Activated T-helper 17 cell treated with anti-CD3 and anti-CD28 coated beads, Interleukin-2, amount 50 U/mL, for 72 hours (primary cell): ENCODE measurements at regions not wholly inside any gene's neighbourhood (a gene's known extent, or its start where the extent isn't known, plus 50 kb on each side); places are given as distances from the start of the nearest gene placed in this dataset.
"Not testable (repeated sequence)": the region's sequence is repeated elsewhere in the genome, so short reads cannot be mapped to it uniquely, and the experiment has no call there.

Experiments used
- ATAC-seq: fragments of 150-1000 bp; cut with Tn5 transposase; replicated peaks from 2 replicates; pipeline ENCODE4 v1.10.0; 2021; ENCODE audit warnings: mild to moderate bottlenecking, moderate library complexity
- H3K27ac Mint-ChIP-seq: one replicate; pipeline ENCODE4 v1.8.0; 2022; ENCODE audit warnings: mixed read lengths
- H3K27me3 Mint-ChIP-seq: one replicate; pipeline ENCODE4 v1.8.0; 2022; ENCODE audit warnings: mixed read lengths
- H3K36me3 Mint-ChIP-seq: one replicate; pipeline ENCODE4 v1.8.0; 2022; ENCODE audit warnings: low read depth, mild to moderate bottlenecking, mixed read lengths
- H3K4me1 Mint-ChIP-seq: one replicate; pipeline ENCODE4 v1.8.0; 2022; ENCODE audit warnings: mixed read lengths
- H3K4me3 Mint-ChIP-seq: one replicate; pipeline ENCODE4 v1.8.0; 2022; ENCODE audit warnings: mild to moderate bottlenecking, mixed read lengths
- H3K9me3 Mint-ChIP-seq: one replicate; pipeline ENCODE4 v1.8.0; 2022; ENCODE audit warnings: mixed read lengths

DNA sequence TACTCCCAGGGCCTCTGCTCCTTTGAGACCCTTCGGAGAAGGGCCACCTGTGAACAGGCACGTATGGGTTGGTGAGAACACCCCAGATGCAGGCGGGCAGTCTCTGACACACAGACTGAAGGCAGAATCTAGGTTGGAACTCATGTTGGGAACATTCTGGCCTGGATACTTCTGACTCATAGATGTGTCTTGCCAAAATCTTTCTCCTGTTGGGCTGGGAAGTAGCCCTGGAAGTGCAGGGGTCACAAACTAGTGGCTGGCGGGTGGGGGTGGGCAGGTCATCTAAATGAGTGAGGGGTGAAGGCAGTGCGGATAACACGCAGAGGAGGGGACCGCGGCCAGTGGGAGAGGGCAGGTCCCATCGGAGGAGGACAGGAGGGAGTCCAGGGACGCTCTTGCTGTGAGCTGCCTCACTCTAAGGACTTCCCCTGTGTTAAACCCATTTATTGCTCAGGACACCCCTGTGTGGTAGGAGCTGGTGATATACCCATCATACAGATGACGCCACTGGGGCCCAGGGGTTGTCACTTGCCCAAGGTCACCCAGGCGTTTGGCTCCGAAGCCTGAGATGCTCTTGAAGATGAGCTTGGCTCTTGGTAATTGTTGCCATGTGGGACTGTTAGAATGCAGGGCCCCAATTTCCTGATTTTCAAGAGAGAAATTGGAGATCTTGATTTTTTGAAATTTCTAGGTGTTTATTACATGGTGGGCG is 181.0 kb downstream of the PTPRU start:
- no peak overlapping the region for H3K27ac Mint-ChIP-seq
- no peak for ATAC-seq
- H3K4me3 Mint-ChIP-seq, result no peak overlapping the region
- no peaks in the 10 kb centered on the region for H3K9me3 Mint-ChIP-seq
- H3K36me3 Mint-ChIP-seq, result no peaks in the 10 kb centered on the region
- H3K4me1 Mint-ChIP-seq, result no peaks in the 10 kb centered on the region
- H3K27me3 Mint-ChIP-seq, result peaks cover 36% of the 10 kb centered on the region

DNA sequence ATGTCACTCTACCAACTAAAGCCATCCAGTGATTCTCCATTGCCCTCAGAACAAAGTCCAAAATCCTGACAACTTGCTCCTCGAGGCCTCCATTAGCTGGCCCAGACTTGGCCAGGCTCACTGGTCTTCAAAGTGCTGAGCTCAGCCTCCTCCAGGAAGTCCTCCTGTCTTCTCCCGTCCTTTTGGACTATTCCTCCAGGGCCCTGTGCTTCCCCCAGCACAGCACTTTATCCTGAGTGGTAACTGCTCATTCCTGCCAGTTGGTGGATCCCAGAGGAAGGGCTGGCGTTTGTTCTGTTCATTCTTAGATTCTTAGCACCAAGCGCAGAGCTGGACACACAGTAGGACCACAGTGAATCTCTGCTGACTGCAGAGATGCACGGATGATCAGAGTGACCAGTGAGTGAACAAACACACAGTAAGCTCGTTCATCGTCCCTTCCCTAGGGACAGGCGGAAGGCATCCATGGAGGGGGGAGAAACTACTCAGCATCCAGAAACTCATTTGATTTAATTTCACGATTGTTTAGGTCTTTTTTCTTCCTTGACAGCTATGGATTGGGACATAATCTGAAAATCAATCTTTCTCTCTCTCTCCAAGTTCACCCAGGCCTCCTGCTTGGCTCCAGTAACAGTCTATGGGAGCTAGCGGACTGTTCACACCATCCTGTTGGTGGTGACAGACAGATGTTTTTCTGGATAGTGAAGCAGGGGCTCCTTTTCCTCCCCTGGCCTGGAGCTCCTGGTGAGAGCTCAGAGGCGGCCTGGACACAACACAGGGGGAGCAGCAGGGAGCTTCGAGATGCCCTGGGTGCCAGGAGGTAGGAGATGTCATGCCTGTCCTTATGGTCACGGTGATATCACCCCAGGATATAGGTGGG is 180.2 kb downstream of the PTPRU start:
- Mint-ChIP-seq H3K9me3 (no peaks in the 10 kb centered on the region), H3K36me3 (no peaks in the 10 kb centered on the region), H3K4me1 (no peaks in the 10 kb centered on the region), H3K27ac (no peak overlapping the region), H3K4me3 (no peak overlapping the region), H3K27me3 (peaks cover 31% of the 10 kb centered on the region)
- ATAC-seq, result no peak

DNA sequence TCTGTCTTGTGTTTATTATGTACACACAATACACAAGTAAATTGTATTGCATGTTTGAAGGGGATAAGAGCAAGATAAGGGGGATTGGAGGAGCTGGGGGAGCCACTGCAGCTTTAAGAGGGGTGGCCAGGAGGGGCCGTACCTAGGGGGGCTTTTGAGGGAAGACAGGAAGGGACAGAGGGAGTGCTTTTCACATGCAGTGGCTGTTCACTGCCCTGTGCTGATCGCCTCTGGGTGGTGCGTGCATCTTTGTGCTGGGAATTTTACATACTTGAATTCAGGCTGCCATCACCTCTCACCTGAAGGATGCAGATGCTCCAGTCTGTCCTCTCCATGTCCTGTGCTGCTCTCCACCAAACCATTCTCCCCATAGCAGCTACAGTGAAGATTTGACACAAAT is 179.5 kb downstream of the PTPRU start:
- no peaks in the 10 kb centered on the region for H3K9me3 Mint-ChIP-seq
- H3K27ac Mint-ChIP-seq, result no peak overlapping the region
- no peak for ATAC-seq
- H3K4me1 Mint-ChIP-seq, result no peaks in the 10 kb centered on the region
- peaks cover 27% of the 10 kb centered on the region for H3K27me3 Mint-ChIP-seq
- no peak overlapping the region for H3K4me3 Mint-ChIP-seq
- H3K36me3 Mint-ChIP-seq, result no peaks in the 10 kb centered on the region

DNA sequence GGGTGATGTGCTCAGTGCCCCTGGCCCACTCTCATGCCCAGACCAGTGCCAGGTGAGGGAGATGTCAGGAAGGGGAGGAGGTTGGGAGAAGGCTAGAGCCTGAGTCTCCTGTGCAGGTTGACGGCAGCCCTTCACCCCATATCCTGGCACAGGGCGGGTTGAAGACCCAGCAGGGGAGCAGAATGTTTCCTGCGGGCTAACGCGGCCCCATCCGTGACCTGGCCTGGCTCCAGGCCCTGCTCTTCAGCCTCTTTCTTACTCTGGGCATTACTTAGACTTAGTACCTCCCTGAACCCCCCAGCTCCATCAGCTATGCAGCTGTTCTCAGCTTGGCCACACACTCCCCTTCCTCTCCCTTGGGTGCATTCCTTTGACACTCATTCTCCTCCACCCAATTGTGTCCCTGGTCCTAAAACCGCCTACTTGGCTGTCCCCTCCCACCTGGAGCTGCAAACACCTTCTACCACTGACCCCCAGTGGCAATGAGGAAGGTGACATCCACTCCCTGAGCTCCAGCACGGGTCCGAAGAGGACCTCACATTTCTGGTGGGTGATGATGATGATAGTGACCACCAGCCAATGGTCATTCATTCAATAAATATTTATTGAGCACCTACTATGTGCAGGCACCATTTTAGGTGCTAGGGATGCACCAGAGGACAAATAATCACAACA is 179.0 kb downstream of the PTPRU start:
- Mint-ChIP-seq H3K27me3 (peaks cover 21% of the 10 kb centered on the region), H3K9me3 (no peaks in the 10 kb centered on the region), H3K27ac (no peak overlapping the region), H3K36me3 (no peaks in the 10 kb centered on the region), H3K4me1 (no peaks in the 10 kb centered on the region), H3K4me3 (no peak overlapping the region)
- ATAC-seq, result no peak

DNA sequence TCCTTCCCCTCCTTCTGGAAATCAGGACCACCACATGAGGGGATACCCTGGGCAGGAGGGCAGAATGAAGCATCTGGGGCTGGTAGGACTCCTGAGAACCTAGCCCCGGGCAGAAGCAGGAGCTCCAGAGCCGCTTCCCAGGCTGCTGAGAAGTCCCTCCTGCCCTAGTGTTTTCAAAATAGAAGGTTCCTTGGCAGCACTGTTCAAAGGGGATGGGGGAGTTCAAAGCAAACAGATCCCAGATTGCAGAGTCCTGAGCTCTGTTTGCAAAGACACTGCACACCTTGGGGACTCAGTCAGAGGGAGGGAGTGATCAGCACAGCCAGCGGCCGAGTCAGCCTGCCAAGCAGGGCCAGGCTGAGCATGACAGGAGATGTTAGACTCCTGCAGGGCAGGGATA is 177.8 kb downstream of the PTPRU start:
- Mint-ChIP-seq H3K27me3 (peaks cover 21% of the 10 kb centered on the region), H3K9me3 (no peaks in the 10 kb centered on the region), H3K4me1 (no peaks in the 10 kb centered on the region), H3K27ac (no peak overlapping the region), H3K36me3 (no peaks in the 10 kb centered on the region), H3K4me3 (no peak overlapping the region)
- no peak for ATAC-seq

DNA sequence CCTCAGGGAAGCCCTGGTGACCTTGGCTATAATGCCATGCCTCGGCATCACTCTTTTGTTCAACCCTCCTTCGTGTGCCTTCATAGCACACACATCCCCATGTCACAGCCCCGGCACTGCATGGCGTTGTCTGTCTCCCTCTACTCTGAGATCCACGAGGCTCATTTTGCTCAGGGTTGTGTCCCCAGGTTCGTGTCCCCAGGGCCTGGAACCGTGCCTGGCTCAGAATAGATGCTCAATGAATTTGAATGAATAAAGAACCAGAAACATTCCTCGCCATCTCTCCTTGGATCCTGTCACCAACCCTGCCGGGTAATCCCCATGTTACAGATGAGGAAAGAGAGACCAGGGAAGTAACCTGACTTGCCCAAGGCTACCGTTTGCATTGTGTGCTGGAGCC is 177.3 kb downstream of the PTPRU start:
- no peak for ATAC-seq
- H3K4me3 Mint-ChIP-seq, result no peak overlapping the region
- H3K27me3 Mint-ChIP-seq, result peaks cover 24% of the 10 kb centered on the region
- no peaks in the 10 kb centered on the region for H3K36me3 Mint-ChIP-seq
- no peaks in the 10 kb centered on the region for H3K9me3 Mint-ChIP-seq
- no peaks in the 10 kb centered on the region for H3K4me1 Mint-ChIP-seq
- H3K27ac Mint-ChIP-seq, result no peak overlapping the region

DNA sequence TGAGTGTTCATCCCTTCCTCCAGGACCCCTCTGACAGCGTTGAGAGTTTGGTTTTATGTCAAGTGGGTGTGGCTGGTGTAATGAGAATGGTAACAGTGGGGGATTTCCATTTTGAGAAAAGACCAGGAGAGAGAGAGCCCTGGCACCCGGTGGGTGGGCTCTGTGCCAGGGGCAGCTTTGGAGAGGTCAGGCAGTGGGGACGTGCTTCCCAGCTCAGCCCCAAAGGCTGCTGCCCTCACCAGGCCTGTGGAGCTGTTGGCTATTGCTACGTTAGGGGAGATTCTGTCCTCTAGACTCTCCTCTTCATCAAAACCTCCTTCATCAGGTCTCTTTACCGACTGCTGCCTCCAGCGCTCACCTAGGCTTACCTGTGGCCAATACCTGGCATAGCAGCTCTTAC is 176.3 kb downstream of the PTPRU start:
- H3K36me3 Mint-ChIP-seq, result no peaks in the 10 kb centered on the region
- no peak overlapping the region for H3K27ac Mint-ChIP-seq
- H3K27me3 Mint-ChIP-seq, result peaks cover 27% of the 10 kb centered on the region
- no peak for ATAC-seq
- no peaks in the 10 kb centered on the region for H3K9me3 Mint-ChIP-seq
- H3K4me3 Mint-ChIP-seq, result no peak overlapping the region
- H3K4me1 Mint-ChIP-seq, result no peaks in the 10 kb centered on the region

DNA sequence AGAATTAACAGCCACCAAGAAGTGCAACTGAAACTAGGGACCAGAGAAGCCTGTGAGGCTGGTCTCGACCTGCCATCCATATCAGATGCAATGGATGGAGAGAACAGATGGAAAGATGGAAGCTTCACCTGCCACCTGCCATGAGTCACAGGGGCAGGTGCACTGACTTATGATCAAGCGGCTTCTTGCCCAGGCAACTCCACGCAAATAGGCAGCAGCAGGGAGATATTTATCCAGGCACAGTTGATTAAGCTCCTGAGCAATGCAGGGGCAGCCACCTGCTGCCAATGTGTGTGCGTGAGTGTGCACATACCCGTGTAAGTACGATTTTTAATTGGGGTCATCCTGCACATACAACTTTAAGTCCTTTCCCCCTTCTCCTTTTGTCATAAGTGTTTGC is 174.2 kb downstream of the PTPRU start:
- no peaks in the 10 kb centered on the region for H3K4me1 Mint-ChIP-seq
- H3K4me3 Mint-ChIP-seq, result no peak overlapping the region
- peaks cover 22% of the 10 kb centered on the region for H3K27me3 Mint-ChIP-seq
- H3K9me3 Mint-ChIP-seq, result no peaks in the 10 kb centered on the region
- no peak overlapping the region for H3K27ac Mint-ChIP-seq
- no peaks in the 10 kb centered on the region for H3K36me3 Mint-ChIP-seq
- ATAC-seq, result no peak

DNA sequence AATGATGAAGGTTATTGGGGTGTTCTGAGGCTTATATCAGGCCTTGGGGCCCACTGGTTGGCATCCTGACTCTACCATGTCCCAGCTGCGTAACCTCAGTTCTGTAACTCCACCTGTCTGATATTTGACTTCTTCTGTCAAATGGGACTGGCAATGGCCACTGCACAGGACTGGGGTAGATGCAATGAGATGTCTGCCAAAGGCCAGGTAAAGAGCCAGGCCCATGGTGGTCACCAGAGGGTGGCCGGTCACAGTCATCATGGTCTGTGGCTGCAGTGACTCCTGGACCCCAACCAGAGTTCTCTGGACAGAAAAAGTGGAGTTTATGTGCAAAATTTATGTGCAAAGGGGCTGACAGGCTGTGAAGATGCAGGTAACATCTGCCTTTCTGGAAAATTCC is 173.3 kb downstream of the PTPRU start:
- ATAC-seq, result no peak
- Mint-ChIP-seq H3K36me3 (no peaks in the 10 kb centered on the region), H3K27ac (no peak overlapping the region), H3K27me3 (peaks cover 26% of the 10 kb centered on the region), H3K4me1 (no peaks in the 10 kb centered on the region), H3K4me3 (no peak overlapping the region), H3K9me3 (no peaks in the 10 kb centered on the region)

DNA sequence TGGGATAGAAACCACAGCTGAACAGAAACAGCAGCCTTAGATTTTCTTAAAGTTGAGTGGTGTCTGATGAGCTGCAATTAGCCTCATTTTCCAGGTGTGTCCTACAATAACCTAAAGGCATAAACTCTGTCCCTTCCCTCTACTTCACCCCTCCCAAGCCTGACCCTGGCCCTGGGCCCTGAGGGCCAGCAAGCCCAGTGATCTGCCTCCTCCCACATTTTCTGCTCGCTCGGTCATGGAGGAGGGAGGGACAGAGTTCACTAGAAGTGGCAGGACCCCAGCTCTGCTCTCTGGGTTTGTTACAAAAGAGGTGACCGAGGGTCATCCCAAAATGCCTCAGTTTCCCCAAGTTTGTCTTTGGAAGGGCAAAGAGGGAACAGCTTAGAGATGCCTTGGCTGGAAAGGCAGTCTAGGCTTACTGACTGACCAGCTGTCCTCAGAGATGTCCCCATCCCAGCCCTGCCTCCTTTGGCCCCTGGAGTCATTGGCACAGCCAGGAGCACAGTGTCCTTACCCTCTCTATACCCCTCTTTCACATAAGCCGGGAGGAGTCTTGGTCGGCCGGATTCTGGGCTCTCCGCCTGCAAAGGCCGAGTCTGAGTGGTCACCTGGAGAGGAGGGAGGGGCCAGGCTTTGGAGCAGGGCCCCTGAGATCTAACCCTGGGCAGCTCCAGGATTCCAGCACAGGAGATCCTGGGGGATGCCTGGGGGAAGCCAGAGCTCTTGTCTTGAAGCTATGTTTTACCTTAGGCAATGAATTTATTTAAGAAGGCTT is 172.7 kb downstream of the PTPRU start:
- Mint-ChIP-seq H3K36me3 (no peaks in the 10 kb centered on the region), H3K9me3 (no peaks in the 10 kb centered on the region), H3K4me1 (no peaks in the 10 kb centered on the region), H3K27me3 (peaks cover 26% of the 10 kb centered on the region), H3K4me3 (no peak overlapping the region), H3K27ac (no peak overlapping the region)
- no peak for ATAC-seq

DNA sequence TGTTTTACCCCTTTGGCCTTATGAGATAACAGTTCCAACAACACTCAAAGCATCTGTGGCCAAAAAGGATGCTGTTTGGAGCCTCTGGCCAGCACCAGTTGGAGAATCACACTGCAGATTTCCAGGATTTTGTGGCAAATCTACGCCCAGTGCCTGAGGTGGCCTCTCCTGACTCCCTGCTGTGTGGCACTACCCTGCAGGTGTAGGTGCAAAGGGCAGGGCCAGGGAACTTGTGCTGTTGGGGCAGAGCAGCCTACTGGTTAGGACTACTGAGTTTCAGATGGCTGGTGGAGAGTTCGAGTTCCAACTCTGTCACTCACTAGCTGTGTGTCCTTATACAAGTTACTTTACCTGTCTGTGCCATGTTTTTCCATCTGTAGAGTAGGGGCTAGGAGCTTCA is 170.5 kb downstream of the PTPRU start:
- Mint-ChIP-seq H3K4me1 (no peaks in the 10 kb centered on the region), H3K36me3 (no peaks in the 10 kb centered on the region), H3K4me3 (no peak overlapping the region), H3K27me3 (peaks cover 28% of the 10 kb centered on the region), H3K27ac (no peak overlapping the region), H3K9me3 (peaks cover 5% of the 10 kb centered on the region)
- ATAC-seq, result no peak

DNA sequence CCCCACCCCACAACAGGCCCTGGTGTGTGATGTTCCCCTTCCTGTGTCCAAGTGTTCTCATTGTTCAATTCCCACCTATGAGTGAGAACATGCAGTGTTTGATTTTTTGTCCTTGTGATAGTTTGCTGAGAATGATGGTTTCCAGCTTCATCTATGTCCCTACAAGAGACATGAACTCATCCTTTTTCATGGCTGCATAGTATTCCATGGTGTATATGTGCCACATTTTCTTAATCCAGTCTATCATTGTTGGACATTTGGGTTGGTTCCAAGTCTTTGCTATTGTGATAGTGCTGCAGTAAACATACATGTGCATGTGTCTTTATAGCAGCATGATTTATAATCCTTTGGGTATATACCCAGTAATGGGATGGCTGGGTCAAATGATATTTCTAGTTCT is 163.9 kb downstream of the PTPRU start:
- not testable (repeated sequence) for H3K36me3 Mint-ChIP-seq, H3K27ac Mint-ChIP-seq, H3K4me3 Mint-ChIP-seq, H3K9me3 Mint-ChIP-seq, H3K4me1 Mint-ChIP-seq, ATAC-seq
- H3K27me3 Mint-ChIP-seq, result peaks cover 27% of the 10 kb centered on the region

DNA sequence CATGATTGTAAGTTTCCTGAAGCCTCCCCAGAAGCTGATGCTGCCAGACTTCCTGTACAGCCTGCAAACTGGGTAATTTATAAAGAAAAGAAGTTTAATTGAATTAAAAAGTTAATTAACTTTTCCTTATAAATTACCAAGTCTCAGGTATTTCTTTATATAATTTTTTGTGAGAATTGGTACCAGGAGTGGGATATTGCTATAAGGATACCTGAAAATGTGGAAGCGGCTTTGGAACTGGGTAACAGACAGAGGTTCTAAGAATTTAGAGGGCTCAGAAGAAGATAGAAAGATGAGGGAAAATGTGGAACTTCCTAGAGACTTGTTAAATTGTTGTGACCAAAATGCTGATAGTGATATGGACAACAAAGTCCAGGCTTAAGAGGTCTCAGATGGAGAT is 163.1 kb downstream of the PTPRU start:
- no peak for ATAC-seq
- no peaks in the 10 kb centered on the region for H3K36me3 Mint-ChIP-seq
- no peak overlapping the region for H3K27ac Mint-ChIP-seq
- H3K4me1 Mint-ChIP-seq, result no peaks in the 10 kb centered on the region
- peaks cover 24% of the 10 kb centered on the region for H3K27me3 Mint-ChIP-seq
- peaks cover 5% of the 10 kb centered on the region for H3K9me3 Mint-ChIP-seq
- no peak overlapping the region for H3K4me3 Mint-ChIP-seq

DNA sequence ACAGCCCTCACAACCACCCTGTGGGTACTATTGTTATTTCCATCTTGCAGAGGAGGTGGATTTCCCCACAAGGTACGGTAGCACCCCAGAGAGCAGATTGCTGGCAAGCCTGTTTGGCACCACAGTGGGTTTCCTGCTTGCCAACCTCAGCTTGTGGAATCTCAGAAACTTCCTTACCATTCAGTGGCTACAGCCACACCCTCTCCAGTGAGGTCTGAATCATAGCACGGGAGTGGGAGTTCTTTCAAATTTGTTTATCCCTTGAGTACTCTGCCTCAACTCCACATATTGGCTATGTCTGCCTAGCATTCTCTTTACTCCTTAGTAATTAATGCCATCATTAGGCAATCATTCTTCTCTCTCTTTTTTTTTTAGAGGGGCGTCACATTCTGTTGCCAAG is 162.1 kb downstream of the PTPRU start:
- Mint-ChIP-seq H3K27me3 (peaks cover 24% of the 10 kb centered on the region), H3K4me3 (no peak overlapping the region), H3K4me1 (no peaks in the 10 kb centered on the region), H3K36me3 (no peaks in the 10 kb centered on the region), H3K27ac (no peak overlapping the region), H3K9me3 (peaks cover 5% of the 10 kb centered on the region)
- ATAC-seq, result no peak
